SH-SY5Y (cell line): ENCODE measurements at regions not wholly inside any gene's neighbourhood (a gene's known extent, or its start where the extent isn't known, plus 50 kb on each side); places are given as distances from the start of the nearest gene placed in this dataset.

Source experiments
- GATA2 ChIP-seq: IDR thresholded peaks from 2 replicates; pipeline ENCODE4 v1.6.1; 2011; ENCODE audit warnings: mild to moderate bottlenecking, low read depth, low read length
- GATA3 ChIP-seq: IDR thresholded peaks from 2 replicates; pipeline ENCODE4 v1.6.1; 2011; ENCODE audit warnings: low read depth, mild to moderate bottlenecking, low read length, moderate library complexity

GRCh38 chr19:33997690-33998089 lies 174.6 kb upstream of the LSM14A start:
- no peak for TF ChIP-seq GATA2
- TF ChIP-seq GATA3 = no peak
